ENCODE measurements at regions not wholly inside any gene's neighbourhood (a gene's known extent, or its start where the extent isn't known, plus 50 kb on each side); places are given as distances from the start of the nearest gene placed in this dataset.
"Not testable (repeated sequence)": the region's sequence is repeated elsewhere in the genome, so short reads cannot be mapped to it uniquely, and the experiment has no call there.

DNA sequence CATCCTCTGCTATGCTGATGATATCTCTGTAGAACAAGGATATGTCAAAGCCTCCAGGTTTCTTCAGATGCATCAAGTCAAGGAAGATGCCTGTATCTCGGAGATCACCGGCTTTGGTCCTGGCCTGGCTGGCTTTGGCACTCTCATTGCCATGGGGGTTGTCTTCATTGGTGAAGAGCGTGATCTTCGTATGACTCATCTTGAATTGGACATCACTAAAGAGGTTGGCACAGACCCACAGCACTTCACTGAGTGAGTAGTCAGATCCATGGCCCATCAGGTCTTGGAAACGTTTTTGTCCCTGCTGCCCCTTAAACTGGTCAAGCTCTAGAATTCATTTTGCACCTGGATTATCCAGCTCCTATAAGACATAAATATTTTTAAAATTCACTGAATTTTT, 130.9 kb upstream of the MAMLD1 start:
- not testable (repeated sequence) for DNase-seq (ENCODE audit: extremely low read depth in 1 of 2, low read depth in 1 of 2)

DNA sequence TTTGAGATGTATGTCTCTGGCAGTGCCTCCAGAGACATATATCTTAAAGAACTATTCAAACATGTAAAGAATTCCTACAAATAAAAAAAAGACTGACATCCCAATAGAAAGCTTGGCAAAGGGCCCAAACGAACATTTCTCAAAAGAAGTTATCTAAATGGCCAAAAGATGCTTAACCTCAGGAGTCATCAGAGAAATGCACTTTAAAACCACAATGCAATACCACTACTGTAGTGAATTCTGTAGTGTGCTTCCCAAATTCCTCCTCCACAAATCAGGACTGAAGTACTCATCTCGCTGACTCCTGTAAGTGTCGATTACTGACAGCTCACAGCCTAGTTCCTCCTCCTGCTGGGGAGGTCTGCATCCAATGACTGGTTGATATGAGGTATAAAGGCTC, 129.0 kb upstream of the MAMLD1 start:
- DNase-seq (ENCODE audit: extremely low read depth in 1 of 2, low read depth in 1 of 2), result no peak

DNA sequence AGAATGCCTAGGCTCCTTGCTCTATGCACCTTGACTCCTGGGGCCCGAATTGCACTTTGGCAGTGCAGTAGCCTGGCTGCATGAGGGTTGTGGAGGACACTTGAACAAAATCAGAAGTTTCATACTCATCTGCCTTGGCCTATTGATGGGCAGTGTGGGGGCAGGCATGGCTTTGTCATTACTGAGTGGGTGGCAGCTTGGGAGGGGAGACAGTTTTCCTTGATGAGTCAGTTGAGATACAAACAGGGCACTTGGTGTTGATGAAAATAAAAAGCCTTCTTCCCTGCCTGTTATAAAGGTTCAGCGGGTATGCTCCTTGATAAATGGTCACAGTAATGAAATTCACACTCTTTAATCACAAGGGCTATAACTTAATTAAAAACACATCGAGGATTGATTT, 126.8 kb upstream of the MAMLD1 start:
- no peak for DNase-seq (ENCODE audit: extremely low read depth in 1 of 2, low read depth in 1 of 2)

DNA sequence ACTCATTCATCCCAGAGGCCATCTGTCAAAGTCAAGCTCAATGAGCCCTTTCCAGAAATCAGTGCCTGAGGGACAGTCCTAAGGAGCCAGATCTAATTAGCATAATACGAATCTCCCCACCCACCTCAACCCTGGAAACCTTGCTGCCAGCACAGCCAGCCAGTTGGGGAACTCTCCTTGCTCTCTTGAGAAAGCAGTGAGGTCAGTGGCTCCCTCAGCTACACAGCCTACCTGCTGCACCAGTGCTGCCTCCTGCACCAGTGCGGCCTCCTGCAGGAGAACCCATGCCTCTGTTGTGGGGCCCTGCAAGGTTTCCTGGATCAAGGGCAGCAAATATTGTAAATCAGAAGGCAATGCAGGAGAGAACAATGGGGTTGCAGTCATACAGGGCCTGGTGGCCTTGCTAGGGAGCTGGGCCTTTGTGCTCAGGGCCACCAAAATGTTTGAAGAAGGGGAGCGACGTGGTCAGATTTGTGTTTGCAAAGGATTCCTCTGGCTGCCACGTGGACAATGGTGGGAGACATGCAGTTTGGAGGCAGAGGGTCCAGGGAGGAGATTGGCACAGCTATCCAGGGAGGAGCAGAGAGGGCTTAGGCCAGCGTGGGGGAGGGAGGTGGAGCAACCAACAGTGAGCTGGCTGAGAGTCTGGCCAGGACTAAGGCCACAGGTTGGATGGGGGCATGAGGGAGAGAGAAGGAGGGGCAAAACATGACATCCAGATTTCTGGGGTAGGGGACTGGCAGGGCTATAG, 124.3 kb upstream of the MAMLD1 start:
- DNase-seq (ENCODE audit: extremely low read depth in 1 of 2, low read depth in 1 of 2), result no peak

DNA sequence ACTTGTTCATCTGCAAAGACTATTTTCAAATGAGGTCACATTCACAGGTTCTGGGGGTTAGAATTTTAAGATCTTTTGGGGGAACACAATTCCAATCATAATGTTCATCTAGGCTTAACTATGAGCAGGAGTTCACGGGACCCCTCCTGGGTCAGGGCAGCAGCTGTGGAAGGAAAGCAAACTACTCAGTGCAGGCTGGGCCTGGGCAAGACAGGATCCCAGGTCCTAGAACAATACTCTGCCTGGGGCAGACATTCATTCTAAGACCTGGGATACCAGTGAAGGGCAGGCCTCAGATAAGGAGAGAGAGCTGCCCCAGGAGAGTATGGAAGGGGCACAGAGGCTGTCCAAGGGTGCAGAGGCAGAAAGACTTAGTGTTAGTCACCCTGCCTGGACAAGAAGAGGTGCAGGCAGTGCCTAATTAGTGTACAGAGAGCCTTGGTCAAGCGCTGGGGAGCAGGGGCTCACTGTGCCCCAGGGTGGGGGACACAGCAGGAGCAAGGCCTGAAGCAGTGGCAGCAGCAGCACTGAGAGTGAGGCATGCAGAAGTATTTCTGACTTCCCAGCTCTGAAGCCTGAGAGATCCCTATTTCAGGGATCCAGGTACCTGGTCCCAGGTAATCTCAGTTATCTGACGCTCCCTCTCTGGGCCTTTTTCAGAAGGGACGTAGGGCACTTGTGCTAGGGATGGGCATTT, 123.0 kb upstream of the MAMLD1 start:
- no peak for DNase-seq (ENCODE audit: extremely low read depth in 1 of 2, low read depth in 1 of 2)

DNA sequence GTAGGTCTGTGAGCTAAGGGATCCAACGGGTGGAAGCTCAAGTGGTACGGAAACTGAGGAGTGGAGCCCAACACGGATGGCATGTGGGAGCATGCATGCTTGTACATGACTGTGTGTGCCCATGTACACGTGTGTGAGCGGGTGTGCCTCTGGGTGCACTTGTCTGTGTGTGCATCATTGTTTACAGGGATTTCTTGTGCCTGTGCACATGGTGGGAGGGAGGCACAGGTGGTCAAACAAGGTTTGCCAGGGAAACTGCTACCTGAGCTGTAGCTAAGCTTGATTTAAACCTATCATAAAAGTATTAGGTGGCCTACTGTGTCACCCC, 122.5 kb upstream of the MAMLD1 start:
- DNase-seq (ENCODE audit: extremely low read depth in 1 of 2, low read depth in 1 of 2), result no peak

DNA sequence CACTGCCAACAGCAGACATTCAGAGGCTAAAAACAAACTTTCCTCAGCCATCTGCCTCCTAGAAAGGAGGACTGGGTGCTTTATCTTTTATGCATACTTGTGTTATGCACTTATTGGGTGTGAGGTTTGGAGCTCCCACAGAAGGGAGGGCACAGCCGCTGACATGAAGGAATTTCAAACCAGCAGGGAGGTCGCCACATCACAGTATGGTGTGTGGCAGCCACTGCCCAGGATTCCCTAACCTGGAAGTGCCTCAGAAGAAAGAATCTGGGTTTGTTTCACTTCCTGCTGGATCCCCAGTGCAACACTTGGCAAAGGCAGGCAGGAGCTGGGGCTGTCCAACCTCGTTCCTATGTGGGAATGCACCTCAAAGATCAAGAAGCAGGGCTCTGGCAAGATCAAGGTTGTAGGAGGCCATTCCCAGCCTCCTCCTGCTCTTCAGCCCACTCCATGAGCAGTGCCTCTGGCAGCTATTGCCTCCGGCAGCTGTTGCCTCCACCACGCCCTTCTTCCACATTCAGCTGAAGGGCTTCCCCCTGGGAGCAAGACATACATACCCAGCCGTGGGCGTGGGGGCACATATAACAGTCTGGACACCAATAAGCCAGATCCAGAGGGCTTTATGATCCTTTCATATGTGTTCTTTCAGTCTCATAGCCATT, 109.0 kb upstream of the MAMLD1 start:
- DNase-seq (ENCODE audit: extremely low read depth in 1 of 2, low read depth in 1 of 2), result no peak

DNA sequence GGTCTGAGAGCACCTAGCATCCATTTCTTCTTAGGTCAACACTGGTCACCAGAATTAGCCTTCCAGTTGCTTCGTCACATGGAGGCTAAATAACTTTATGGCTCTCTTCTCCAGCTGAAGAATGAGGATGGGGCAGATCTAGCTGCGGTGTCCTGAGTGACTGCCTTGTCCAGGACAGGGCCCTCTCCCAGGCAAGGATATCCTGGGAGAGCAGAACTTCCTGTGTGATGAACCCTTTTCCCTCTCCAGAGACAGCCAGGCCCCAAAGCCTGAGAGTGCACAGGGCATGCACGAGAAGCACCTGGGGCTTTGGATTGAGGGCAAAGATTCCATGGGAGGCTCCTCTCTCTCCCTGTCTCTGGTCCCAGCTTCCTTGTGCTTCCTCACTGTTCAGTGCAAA, 108.2 kb upstream of the MAMLD1 start:
- DNase-seq (ENCODE audit: extremely low read depth in 1 of 2, low read depth in 1 of 2), result no peak

DNA sequence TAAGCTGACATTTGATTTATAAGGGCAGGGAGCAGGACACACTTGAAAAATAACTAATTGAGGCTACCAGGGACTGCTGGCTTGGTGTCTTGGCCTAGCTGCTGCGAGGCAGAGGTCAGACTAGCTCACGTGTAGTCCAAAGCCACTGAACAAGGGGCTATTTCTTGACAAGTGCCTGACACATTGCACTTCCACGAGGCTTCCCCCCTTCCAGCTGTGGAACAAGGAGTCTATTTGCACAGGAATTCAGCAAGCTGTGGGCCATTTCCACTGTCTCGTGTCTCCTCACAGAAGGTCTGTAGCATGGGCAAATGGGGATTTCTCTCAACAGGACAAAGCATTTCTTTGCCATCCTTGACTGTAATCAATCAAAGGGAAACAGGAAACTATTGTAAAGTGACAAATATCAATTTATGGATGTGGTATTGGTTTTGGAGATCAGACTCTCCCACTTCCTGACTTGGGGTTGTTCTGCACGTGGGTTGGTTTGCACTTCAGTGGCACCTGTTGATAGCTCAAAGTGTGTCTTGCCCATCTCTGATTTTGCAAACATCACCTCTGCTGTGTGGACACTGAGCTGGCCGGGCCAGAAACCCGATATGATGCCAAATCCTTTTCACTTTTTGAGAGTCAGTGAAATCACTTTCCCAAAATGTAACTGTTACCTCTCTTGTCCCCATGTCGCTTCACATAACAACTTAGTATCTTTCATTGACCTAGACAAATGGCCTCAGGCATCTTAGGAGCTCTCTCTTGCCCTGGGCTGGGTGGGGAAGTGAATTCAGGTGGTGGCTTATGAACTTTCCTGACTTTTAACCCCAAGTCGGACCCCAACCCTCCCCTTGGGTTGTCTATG, 107.4 kb upstream of the MAMLD1 start:
- DNase-seq (ENCODE audit: extremely low read depth in 1 of 2, low read depth in 1 of 2), result no peak

DNA sequence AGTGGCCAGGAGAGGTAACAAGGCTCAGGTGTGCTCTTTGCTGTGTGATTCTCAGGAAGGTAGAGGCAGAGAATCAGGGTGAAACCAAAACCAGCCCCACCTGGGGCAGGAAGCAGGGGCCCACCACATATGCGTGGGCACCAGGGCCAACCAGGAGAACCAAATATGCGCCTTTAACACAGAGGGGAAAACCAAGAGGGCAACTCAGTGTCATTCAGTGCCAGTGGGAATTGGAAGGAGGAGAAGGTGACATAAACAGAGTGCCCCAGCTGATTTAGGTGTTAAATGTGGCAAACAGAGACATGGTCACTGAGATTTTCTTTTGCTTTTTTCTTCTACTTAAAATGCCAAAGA, 106.8 kb upstream of the MAMLD1 start:
- DNase-seq (ENCODE audit: extremely low read depth in 1 of 2, low read depth in 1 of 2), result no peak

DNA sequence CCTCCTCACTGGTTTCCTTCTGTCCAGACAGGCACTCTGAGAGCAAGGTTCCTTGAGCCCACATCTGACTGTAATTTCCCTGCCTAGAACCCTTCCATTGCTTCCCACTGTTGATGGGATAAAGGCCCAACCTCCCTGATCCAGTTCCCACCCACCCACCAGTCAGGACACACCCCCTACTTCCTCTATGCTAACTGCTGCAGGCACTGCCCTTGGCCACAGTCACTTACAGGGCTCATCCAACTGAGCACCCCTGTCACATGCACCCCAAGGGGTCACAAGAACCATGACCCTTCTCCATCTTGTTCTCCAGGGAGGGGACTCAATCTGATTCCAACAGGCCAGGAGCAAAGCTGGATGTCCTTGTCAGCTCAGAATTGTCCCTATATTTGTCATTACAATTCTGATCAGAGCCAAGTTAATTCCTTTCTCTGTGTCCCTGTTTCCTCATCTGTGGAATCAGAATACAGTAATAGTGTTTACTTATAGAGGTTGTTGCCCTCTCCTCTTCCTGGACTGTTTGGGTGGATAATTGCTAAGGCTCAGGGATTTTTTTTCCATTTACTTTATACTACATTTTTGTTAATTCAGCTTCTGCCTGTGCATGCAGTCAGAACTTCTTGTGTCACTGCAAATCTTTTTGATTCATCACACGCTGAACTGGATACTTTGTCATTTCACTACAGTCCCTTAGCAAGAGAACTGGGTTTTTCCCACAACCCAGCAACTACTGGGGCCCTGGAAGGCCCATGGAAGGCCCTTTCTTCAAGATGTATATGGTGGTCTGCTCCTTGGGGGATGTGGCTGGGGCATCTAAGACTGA, 105.6 kb upstream of the MAMLD1 start:
- no peak for DNase-seq (ENCODE audit: extremely low read depth in 1 of 2, low read depth in 1 of 2)

DNA sequence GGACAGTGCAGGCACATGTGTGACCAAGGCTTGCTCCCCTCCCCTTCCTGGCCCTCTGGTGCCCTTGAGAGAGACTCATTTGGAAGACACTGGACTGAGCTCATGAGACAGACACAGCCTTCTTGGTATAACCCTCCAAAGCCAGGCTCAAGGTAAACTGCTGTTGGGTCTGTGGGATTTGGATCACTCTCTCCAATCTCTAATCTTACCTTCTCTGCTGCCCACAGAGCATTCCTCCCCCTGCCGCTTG, 105.0 kb upstream of the MAMLD1 start:
- no peak for DNase-seq (ENCODE audit: extremely low read depth in 1 of 2, low read depth in 1 of 2)

DNA sequence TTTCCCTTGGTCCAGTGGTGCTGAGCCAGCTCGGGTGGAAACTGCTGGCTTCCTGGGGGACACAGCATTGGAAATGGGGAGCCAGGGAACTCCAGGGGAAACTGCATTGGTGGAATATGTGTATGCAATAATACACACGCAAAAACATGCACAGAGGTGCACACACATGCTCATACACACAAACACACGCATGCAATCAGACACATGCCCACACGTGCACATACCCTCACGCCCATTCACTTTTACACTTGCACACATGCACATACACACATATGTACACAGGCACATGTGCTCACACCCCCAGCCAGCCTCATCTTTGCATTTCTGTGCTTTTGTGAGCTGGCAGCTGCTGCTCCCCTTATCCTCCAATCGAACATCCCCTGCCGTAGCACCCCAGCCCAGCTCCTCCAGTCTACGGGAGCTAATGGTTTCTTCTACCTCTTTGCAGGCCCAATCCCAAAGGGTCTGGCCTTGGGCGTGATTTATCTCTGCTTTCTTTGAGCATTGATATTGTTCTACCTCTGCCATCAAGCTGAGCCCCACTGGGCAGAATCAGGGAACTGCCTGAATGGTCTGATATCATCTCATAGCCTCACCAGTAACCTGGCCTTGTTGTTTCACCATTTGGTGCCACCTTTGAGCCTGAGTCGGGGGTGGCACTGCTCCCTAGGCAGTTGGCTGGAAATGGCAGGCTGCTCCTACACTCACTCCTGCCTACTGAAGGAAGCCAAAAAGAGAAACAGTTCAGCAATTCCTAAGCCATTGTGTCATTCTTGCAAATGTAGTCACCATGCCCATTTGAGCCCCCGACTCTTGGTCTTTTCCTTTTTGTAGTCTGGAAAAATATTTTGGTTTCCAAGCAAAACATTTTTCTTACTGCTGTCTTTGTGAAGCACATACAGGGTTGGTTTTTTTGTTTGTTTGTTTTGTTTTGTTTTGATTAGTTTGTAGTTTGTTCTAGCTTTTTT, 104.4 kb upstream of the MAMLD1 start:
- DNase-seq (ENCODE audit: extremely low read depth in 1 of 2, low read depth in 1 of 2), result no peak

DNA sequence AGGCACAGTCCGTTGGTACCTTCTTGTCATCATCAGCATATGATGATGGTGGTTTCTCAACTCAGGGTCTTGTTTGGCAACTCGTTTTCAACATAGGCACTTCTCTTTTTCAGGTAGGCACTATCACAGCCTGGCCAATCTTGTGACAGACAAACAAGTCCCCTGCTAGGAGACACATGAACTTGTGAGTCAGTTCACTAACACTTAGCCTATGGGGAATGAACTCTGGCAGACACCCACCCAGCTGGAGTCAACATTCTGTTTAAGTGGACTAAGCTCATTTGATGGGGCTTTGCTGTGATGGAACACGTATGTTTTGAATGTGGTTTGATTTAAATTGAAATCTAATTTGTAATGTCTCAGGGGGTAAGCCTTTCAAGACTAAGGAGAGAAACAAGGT, 100.7 kb upstream of the MAMLD1 start:
- DNase-seq (ENCODE audit: extremely low read depth in 1 of 2, low read depth in 1 of 2), result no peak

DNA sequence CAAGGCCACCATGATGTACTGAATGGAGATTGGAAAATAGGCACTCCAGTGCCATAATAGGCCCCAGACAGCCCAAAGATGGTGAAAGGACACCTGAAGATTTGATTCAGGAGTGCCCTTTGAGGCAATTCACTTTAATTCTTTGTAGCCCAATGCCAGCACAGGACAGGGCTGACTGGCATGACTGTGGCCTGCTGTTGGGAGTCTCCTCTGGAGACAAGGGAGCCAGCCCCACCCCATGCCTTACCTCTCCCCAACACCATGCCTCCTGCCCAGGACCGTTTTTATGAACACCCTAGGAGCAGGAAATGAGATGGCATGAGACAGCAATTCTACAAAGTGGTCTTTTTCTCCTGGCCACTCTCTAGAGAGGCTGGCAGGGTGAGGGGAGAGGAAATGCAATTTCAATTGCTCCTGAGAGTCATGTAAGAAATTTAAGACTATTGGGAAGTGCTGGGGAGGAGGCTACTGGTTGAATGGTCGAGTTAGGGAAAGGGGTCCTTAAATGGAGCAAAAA, 94.2 kb upstream of the MAMLD1 start:
- no peak for DNase-seq (ENCODE audit: extremely low read depth in 1 of 2, low read depth in 1 of 2)

DNA sequence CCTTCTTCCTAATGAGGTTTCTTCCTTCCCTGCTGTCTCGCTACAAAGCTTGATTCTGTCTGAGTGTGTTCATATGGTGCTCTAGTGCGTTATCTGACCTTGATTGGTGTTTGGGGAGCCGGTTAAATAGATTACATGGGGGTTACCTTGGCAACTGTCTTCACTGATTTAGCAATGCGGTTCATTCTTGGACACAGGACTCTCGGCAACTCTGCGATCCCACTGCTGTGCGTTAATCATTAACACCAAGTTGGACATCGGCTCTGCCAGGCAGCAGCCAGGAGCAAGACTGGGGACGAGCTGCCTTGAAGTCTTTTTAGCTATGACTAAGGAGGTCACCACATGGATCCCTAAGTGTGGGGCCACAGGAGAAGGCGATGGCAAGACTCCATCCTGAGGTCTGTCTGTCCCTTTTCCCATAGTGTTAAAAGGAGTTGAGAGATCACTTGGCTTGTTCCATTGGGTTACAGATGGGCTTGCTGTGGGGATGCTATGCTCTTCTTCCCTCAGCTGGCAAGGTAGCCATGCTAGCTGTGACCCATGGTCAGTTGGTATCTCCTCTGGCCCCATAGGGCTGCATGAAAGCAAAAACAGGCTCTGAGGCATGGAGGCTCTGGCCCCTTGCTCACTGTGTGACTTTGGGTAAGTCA, 93.4 kb upstream of the MAMLD1 start:
- no peak for DNase-seq (ENCODE audit: extremely low read depth in 1 of 2, low read depth in 1 of 2)

DNA sequence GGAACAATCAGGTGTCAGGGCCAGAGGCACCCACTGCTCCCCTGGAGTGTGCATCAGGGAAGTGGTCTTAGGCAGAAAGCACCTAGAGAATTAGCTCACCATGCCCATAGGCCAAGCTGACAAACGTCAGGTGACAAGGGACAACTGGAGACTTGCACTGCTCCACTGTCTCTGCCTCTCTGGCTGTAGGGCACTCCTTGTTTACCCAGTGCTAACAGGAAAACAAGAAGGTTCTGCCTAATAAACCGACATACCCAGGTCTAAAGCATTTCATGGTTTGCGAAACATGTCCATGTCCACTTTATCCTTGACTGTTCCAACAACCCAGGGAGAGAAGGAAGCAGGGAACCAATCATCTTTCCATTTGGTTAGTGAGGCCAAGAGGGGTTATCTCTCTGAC, 92.5 kb upstream of the MAMLD1 start:
- DNase-seq (ENCODE audit: extremely low read depth in 1 of 2, low read depth in 1 of 2), result no peak

DNA sequence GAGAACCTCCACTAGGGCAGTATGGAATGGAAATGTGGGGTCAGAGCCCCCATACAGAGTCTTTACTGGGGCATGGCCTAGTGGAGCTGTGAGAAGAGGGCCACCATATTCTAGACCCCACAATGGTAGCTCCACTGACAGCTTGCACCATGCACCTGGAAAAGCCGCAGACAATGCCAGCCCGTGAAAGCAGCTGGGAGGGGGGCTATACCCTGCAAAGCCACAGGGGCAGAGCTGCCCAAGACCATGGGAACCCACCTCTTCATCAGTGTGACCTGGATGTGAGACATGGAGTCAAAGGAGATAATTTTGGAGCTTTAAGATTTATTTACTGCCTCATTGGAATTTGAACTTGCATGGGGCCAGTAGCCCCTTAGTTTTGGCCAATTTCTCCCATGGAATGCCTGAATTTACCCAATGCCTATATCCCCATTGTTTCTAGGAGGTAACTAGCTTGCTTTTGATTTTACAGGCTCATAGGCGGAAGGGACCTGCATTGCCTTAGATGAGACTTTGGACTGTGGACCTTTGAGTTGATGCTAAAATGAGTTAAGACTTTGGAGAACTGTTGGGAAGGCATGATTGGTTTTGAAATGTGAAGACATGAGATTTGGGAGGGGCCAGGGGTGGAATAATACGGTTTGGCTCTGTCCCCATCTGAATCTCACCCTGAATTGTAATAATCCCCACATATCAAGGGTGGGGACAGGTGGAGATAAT, 89.4 kb upstream of the MAMLD1 start:
- DNase-seq (ENCODE audit: extremely low read depth in 1 of 2, low read depth in 1 of 2), result not testable (repeated sequence)
